Neural cell (in vitro differentiated cells): ENCODE measurements at regions not wholly inside any gene's neighbourhood (a gene's known extent, or its start where the extent isn't known, plus 50 kb on each side); places are given as distances from the start of the nearest gene placed in this dataset.

Source experiments
- H2AFZ ChIP-seq: fragments of 200-600, 300-800 bp; sonication (generic), shearing (Covaris generic); 2 replicates; pipeline ENCODE4 v1.6.0; 2014; ENCODE audit warnings: low read depth, mild to moderate bottlenecking, antibody characterized with exemption, low read length, moderate library complexity
- H3F3A ChIP-seq: fragments of 200-600 bp; shearing (Covaris generic); 2 replicates; pipeline ENCODE4 v1.6.1; 2016; ENCODE audit warnings: mild to moderate bottlenecking, moderate library complexity, mixed read lengths, antibody characterized with exemption, low read length; ENCODE audit not compliant: insufficient read depth, poor library complexity, severe bottlenecking
- H3K27ac ChIP-seq: fragments of 200-600, 300-800 bp; sonication (generic), shearing (Covaris generic); 2 replicates; pipeline ENCODE4 v1.5.1; 2014; ENCODE audit warnings: mild to moderate bottlenecking, low read length, moderate library complexity
- H3K27me3 ChIP-seq: fragments of 300-800, 200-600 bp; sonication (generic), shearing (Covaris generic); 2 replicates; pipeline ENCODE4 v1.6.0; 2014; ENCODE audit warnings: mild to moderate bottlenecking, low read depth, low read length, moderate library complexity; ENCODE audit not compliant: insufficient read depth
- H3K36me3 ChIP-seq: fragments of 300-800, 200-600 bp; sonication (generic), shearing (Covaris generic); 2 replicates; pipeline ENCODE4 v1.5.1; 2014; ENCODE audit warnings: mild to moderate bottlenecking, antibody characterized with exemption, low read length, moderate library complexity; ENCODE audit not compliant: insufficient read depth
- H3K4me2 ChIP-seq: fragments of 300-800, 200-600 bp; sonication (generic), shearing (Covaris generic); 2 replicates; pipeline ENCODE4 v1.6.0; 2014; ENCODE audit warnings: mild to moderate bottlenecking, low read length
- H3K4me3 ChIP-seq: fragments of 300-800, 200-600 bp; sonication (generic), shearing (Covaris generic); 2 replicates; pipeline ENCODE4 v1.5.1; 2014; ENCODE audit warnings: mild to moderate bottlenecking, low read length, moderate library complexity
- H3K79me2 ChIP-seq: fragments of 200-600 bp; shearing (Covaris generic); replicated peaks from 2 replicates; pipeline ENCODE4 v1.6.0; 2014; ENCODE audit warnings: mild to moderate bottlenecking, low read length, moderate library complexity; ENCODE audit not compliant: insufficient read depth
- H3K9ac ChIP-seq: fragments of 300-800, 200-600 bp; sonication (generic), shearing (Covaris generic); 2 replicates; pipeline ENCODE4 v1.6.1; 2016; ENCODE audit warnings: mild to moderate bottlenecking, low read length, mixed read lengths
- H3K9me2 ChIP-seq: fragments of 200-600 bp; shearing (Covaris generic); 2 replicates; pipeline ENCODE4 v1.6.1; 2016; ENCODE audit warnings: mild to moderate bottlenecking, low read length, mixed read lengths; ENCODE audit not compliant: insufficient read depth
- H3K9me3 ChIP-seq: fragments of 200-600, 300-800 bp; sonication (generic), shearing (Covaris generic); 2 replicates; pipeline ENCODE4 v1.6.1; 2016; ENCODE audit warnings: mild to moderate bottlenecking, mixed run types, low read length, moderate library complexity, mixed read lengths
- H4K20me1 ChIP-seq: fragments of 200-600 bp; shearing (Covaris generic); 2 replicates; pipeline ENCODE4 v1.6.1; 2016; ENCODE audit warnings: mild to moderate bottlenecking, mixed run types; ENCODE audit not compliant: insufficient read depth
- CTCF ChIP-seq: fragments of 450-650 bp; IDR thresholded peaks from 2 replicates; pipeline ENCODE4 v1.5.1; 2014; ENCODE audit warnings: antibody characterized with exemption, mild to moderate bottlenecking, moderate library complexity; ENCODE audit not compliant: poor library complexity, severe bottlenecking
- EP300 ChIP-seq: fragments of 450-650 bp; conservative IDR thresholded peaks from 2 replicates; pipeline ENCODE4 v1.6.1; 2014; ENCODE audit warnings: antibody characterized with exemption, mild to moderate bottlenecking, moderate library complexity; ENCODE audit not compliant: poor library complexity, severe bottlenecking
- EZH2 ChIP-seq: fragments of 200-600, 300-800 bp; shearing (Covaris generic), sonication (generic); IDR thresholded peaks from 2 replicates; pipeline ENCODE4 v1.6.1; 2014; ENCODE audit warnings: antibody characterized with exemption, low read length, borderline replicate concordance, mild to moderate bottlenecking; ENCODE audit not compliant: insufficient read depth, poor library complexity, severe bottlenecking
- MXI1 ChIP-seq: fragments of 450-650 bp; conservative IDR thresholded peaks from 2 replicates; pipeline ENCODE4 v1.6.1; 2014; ENCODE audit warnings: antibody characterized with exemption, mild to moderate bottlenecking; ENCODE audit not compliant: poor library complexity, severe bottlenecking
- POLR2AphosphoS5 ChIP-seq: IDR thresholded peaks from 2 replicates; pipeline ENCODE4 v1.6.1; 2012
- RAD21 ChIP-seq: fragments of 450-650 bp; conservative IDR thresholded peaks from 2 replicates; pipeline ENCODE4 v1.6.1; 2014; ENCODE audit warnings: antibody characterized with exemption, mild to moderate bottlenecking, moderate library complexity
- REST ChIP-seq: IDR thresholded peaks from 2 replicates; pipeline ENCODE4 v1.6.1; 2012; ENCODE audit warnings: borderline replicate concordance
- SMC3 ChIP-seq: fragments of 450-650 bp; conservative IDR thresholded peaks from 2 replicates; pipeline ENCODE4 v1.6.1; 2014; ENCODE audit warnings: antibody characterized with exemption, mild to moderate bottlenecking, moderate library complexity; ENCODE audit not compliant: poor library complexity
- TAF1 ChIP-seq: IDR thresholded peaks from 2 replicates; pipeline ENCODE4 v1.6.1; 2012; ENCODE audit warnings: low read depth

GRCh38 chr20:51321343-51322163 lies 221.0 kb downstream of the NFATC2 start:
- no peak for TF ChIP-seq REST
- TF ChIP-seq EP300: no peak
- no peak for TF ChIP-seq CTCF
- no peak for TF ChIP-seq POLR2AphosphoS5
- no peak for TF ChIP-seq TAF1
- TF ChIP-seq MXI1: no peak
- no peak for TF ChIP-seq EZH2
- TF ChIP-seq RAD21: no peak
- no peak for TF ChIP-seq SMC3
- H2AFZ ChIP-seq: no peak overlapping the region
- H3K27ac ChIP-seq: no peak overlapping the region
- no peaks in the 10 kb centered on the region for H3K79me2 ChIP-seq
- no peak overlapping the region for H3K4me2 ChIP-seq
- H3K27me3 ChIP-seq: no peaks in the 10 kb centered on the region
- no peaks in the 10 kb centered on the region for H3F3A ChIP-seq
- H3K9ac ChIP-seq: no peak overlapping the region
- no peaks in the 10 kb centered on the region for H3K36me3 ChIP-seq
- H3K4me3 ChIP-seq: no peak overlapping the region
- H3K9me2 ChIP-seq: no peaks in the 10 kb centered on the region
- H4K20me1 ChIP-seq: no peaks in the 10 kb centered on the region
- H3K9me3 ChIP-seq: no peaks in the 10 kb centered on the region

GRCh38 chr20:51319522-51319921 lies 223.0 kb downstream of the NFATC2 start:
- H2AFZ ChIP-seq: no peak overlapping the region
- H3K79me2 ChIP-seq: no peaks in the 10 kb centered on the region
- TF ChIP-seq SMC3 (no peak), CTCF (no peak), MXI1 (no peak), TAF1 (no peak), RAD21 (no peak), EP300 (no peak), REST (no peak), EZH2 (no peak), POLR2AphosphoS5 (no peak)
- H3K9ac ChIP-seq: no peak overlapping the region
- no peaks in the 10 kb centered on the region for H3F3A ChIP-seq
- H3K9me3 ChIP-seq: no peaks in the 10 kb centered on the region
- H3K36me3 ChIP-seq: no peaks in the 10 kb centered on the region
- no peaks in the 10 kb centered on the region for H3K9me2 ChIP-seq
- no peaks in the 10 kb centered on the region for H4K20me1 ChIP-seq
- H3K4me2 ChIP-seq: no peak overlapping the region
- H3K27me3 ChIP-seq: no peaks in the 10 kb centered on the region
- H3K4me3 ChIP-seq: no peak overlapping the region
- H3K27ac ChIP-seq: no peak overlapping the region
